Peyer's patch (tissue), 4 donors: ENCODE measurements at regions not wholly inside any gene's neighbourhood (a gene's known extent, or its start where the extent isn't known, plus 50 kb on each side); places are given as distances from the start of the nearest gene placed in this dataset.

Experiments used
- DNase-seq, 3 donors: peaks; one replicate each; pipeline ENCODE4 v3.0.0-alpha.2; 2017 to 2019
- H3K27ac ChIP-seq, 4 donors: fragments of 200-600 bp; sonication (generic); one replicate each; pipeline ENCODE4 v1.5.1; 2016 to 2019
- H3K27me3 ChIP-seq, 2 donors: fragments of 200-600 bp; sonication (generic); one replicate each; pipeline ENCODE4 v1.5.1; 2019
- H3K36me3 ChIP-seq, 3 donors: fragments of 200-600 bp; sonication (generic); one replicate each; pipeline ENCODE4 v1.5.1; 2016 to 2019
- H3K4me1 ChIP-seq, 4 donors: fragments of 200-600 bp; sonication (generic); one replicate each; pipeline ENCODE4 v1.5.1; 2016 to 2019
- H3K4me3 ChIP-seq, 4 donors: fragments of 200-600 bp; sonication (generic); 1 replicate in 3 of 4; 2 replicates in 1 of 4; pipeline ENCODE4 v1.5.1; 2016 to 2019; ENCODE audit warnings: mild to moderate bottlenecking in 1 of 4
- H3K9me3 ChIP-seq, 4 donors: fragments of 200-600 bp; sonication (generic); one replicate each; pipeline ENCODE4 v1.5.1; 2016 to 2019; ENCODE audit warnings: mild to moderate bottlenecking in 1 of 4
- POLR2A ChIP-seq, 2 donors: fragments of 450-650 bp; IDR thresholded peaks; one replicate each; pipeline ENCODE4 v1.5.1; 2017; ENCODE audit warnings: antibody characterized with exemption in 2 of 2, mild to moderate bottlenecking in 2 of 2, moderate library complexity in 2 of 2
- TF ChIP-seq, protein P1 (sequence below), 6 experiments: fragments of 450-650 bp in 4 of 6; fragments of 200-600 bp in 2 of 6; sonication (generic) in 1 of 6; IDR thresholded peaks; one replicate each; pipeline ENCODE4 v1.5.1; 2017 to 2019; ENCODE audit warnings: antibody characterized with exemption in 6 of 6, mild to moderate bottlenecking in 3 of 6, moderate library complexity in 1 of 6

DNA sequence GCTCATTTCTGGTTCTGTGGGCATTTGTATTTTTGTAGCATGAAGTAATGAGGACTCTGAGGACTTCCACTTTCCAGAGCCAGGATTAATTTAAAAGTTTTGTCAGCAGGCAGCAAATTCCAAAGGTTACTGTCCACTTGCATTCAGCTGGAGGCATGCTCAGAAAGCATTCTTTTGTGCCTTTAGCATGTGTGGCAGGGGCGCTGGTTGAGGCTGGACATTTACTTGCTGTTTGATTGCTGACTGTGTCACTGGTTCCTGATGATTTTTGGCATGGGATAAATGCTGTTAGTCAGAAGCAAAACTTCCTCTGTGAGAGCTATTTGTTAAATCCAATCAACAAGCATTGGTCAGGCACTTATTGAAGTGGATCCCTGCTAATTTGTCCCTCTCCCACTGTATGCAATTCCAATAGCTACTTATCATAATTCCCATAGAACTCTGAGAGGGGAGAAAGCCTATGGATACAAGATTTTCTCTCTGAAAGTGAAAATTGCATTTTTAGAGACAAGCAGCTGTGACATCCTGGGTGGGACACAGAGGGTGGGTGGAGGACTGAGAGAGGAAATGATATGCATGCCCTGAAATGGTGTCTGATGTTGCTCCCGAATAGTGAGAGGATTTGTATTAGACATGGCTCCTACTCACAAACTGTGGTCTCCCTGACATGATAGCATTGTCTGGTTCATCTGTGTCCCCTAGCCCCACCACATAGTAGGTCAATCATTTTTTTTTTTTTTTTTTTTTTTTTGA lies 161.2 kb upstream of the WDR11 start:
- no peak overlapping the region for H3K4me3 ChIP-seq
- no peak overlapping the region for H3K27ac ChIP-seq
- DNase-seq = no peak
- no peaks in the 10 kb centered on the region for H3K9me3 ChIP-seq
- no peaks in the 10 kb centered on the region for H3K27me3 ChIP-seq
- TF ChIP-seq POLR2A (IDR thresholded peaks at IDR 0.05) = no peak
- TF ChIP-seq, protein P1, sequence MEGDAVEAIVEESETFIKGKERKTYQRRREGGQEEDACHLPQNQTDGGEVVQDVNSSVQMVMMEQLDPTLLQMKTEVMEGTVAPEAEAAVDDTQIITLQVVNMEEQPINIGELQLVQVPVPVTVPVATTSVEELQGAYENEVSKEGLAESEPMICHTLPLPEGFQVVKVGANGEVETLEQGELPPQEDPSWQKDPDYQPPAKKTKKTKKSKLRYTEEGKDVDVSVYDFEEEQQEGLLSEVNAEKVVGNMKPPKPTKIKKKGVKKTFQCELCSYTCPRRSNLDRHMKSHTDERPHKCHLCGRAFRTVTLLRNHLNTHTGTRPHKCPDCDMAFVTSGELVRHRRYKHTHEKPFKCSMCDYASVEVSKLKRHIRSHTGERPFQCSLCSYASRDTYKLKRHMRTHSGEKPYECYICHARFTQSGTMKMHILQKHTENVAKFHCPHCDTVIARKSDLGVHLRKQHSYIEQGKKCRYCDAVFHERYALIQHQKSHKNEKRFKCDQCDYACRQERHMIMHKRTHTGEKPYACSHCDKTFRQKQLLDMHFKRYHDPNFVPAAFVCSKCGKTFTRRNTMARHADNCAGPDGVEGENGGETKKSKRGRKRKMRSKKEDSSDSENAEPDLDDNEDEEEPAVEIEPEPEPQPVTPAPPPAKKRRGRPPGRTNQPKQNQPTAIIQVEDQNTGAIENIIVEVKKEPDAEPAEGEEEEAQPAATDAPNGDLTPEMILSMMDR (IDR thresholded peaks at IDR 0.05) = no peak
- no peaks in the 10 kb centered on the region for H3K4me1 ChIP-seq
- H3K36me3 ChIP-seq = no peaks in the 10 kb centered on the region

DNA sequence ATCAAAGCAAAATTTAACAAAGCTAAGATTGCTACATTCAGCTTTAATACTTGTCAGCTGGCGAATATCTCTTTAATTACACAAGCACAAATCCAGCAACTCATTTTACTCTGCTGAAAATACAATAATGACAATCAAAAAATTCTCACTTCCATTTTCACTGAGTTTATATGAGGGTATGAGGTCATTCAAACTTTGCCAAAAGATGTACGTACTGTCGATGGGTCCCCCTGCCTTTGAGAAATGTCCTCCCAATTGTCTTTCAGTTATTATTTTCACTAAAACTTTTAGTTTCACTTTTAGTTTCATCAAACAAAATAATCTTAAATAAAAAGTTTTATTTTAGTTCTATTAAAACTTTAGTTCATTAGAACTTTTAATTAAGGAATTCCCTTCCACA lies 159.5 kb upstream of the WDR11 start:
- H3K27ac ChIP-seq = no peak overlapping the region
- no peaks in the 10 kb centered on the region for H3K4me1 ChIP-seq
- H3K36me3 ChIP-seq = no peaks in the 10 kb centered on the region
- H3K27me3 ChIP-seq = no peaks in the 10 kb centered on the region
- peaks cover 0 to 3% (median 0%) of the 10 kb centered on the region in 4 donors for H3K9me3 ChIP-seq
- H3K4me3 ChIP-seq = no peak overlapping the region
- TF ChIP-seq, protein P1 (IDR thresholded peaks at IDR 0.05) = no peak
- TF ChIP-seq POLR2A (IDR thresholded peaks at IDR 0.05) = no peak
- no peak for DNase-seq

DNA sequence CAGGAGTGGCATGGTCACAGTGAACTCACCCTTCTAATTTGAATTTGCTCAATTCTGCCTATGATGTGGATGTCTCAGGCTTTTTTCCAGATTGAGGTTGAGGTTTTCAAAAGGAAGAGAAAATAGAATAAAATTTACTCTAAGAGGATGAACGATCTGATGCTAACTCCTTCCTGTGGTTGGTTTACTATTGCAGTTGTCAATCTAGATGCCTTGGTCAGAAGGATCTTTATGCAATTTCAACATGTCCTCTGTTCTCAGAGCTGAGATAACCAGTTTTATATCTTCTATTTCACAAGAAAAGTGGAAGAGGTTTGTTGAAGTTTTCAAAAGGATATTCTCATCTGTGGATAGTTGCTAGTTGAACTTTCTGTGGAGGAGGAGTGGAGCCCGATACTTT lies 150.7 kb upstream of the WDR11 start:
- peaks cover 0 to 22% (median 0%) of the 10 kb centered on the region in 4 donors for H3K9me3 ChIP-seq
- no peak overlapping the region for H3K27ac ChIP-seq
- H3K27me3 ChIP-seq = no peaks in the 10 kb centered on the region
- no peak overlapping the region for H3K4me3 ChIP-seq
- H3K36me3 ChIP-seq = no peaks in the 10 kb centered on the region
- no peak for DNase-seq
- TF ChIP-seq, protein P1 (IDR thresholded peaks at IDR 0.05) = no peak
- no peak for TF ChIP-seq POLR2A (IDR thresholded peaks at IDR 0.05)
- no peaks in the 10 kb centered on the region for H3K4me1 ChIP-seq

DNA sequence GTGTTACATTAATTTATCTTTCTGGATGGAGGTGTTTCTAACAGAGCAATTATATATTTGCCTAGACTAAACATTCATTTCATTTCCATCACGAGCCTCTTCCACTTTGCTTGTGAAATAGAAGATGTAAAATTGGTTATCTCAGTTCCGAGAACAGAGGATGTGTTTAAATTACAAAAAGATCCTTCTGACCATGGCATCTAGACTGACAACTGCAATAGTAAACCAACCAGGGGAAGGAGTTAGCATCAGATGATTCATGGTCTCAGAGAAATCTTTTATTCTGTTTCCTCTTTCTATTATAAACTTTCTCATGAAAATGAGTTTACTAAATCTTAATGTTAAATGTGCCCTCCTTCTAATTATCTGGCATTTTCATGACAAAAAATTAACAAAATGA lies 149.8 kb upstream of the WDR11 start:
- Histone ChIP-seq H3K27me3 (no peaks in the 10 kb centered on the region), H3K9me3 (peaks cover 0 to 22% (median 0%) of the 10 kb centered on the region in 4 donors), H3K4me3 (no peak overlapping the region), H3K27ac (no peak overlapping the region), H3K36me3 (no peaks in the 10 kb centered on the region), H3K4me1 (no peaks in the 10 kb centered on the region)
- TF ChIP-seq, protein P1 (IDR thresholded peaks at IDR 0.05) = no peak
- TF ChIP-seq POLR2A (IDR thresholded peaks at IDR 0.05) = no peak
- DNase-seq = no peak

DNA sequence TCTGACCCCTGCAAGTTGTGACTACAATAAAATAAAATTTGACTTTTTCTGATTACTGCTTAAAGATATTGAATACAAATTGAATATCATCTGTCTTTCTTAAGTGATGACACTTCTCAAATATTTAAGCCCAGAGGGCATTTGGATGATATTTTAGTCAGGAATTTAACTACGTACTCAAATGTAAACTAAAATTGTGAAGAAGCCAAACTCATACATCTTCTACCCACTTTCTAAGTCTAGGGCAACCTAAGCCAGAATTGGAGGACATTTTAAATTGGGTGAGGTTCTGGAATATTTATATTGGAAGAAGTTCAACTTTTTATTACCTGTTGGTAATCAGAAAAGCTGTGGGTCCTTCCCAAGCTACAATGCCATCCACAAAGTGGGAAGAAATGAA lies 149.1 kb upstream of the WDR11 start:
- TF ChIP-seq, protein P1 (IDR thresholded peaks at IDR 0.05) = no peak
- TF ChIP-seq POLR2A (IDR thresholded peaks at IDR 0.05) = no peak
- H3K9me3 ChIP-seq = peaks cover 0 to 15% (median 0%) of the 10 kb centered on the region in 4 donors
- no peak overlapping the region for H3K27ac ChIP-seq
- DNase-seq = no peak
- no peak overlapping the region for H3K4me3 ChIP-seq
- no peaks in the 10 kb centered on the region for H3K36me3 ChIP-seq
- no peaks in the 10 kb centered on the region for H3K27me3 ChIP-seq
- H3K4me1 ChIP-seq = no peaks in the 10 kb centered on the region
